SK-N-SH (cell line): ENCODE measurements at regions not wholly inside any gene's neighbourhood (a gene's known extent, or its start where the extent isn't known, plus 50 kb on each side); places are given as distances from the start of the nearest gene placed in this dataset.

Experiments
- CTCF ChIA-PET: fragments of 300-600, 350-600 bp; formaldehyde crosslinking; extraction: SDS; loops from one replicate; lab custom pipeline; 2021; lab: Yijun Ruan, JAX
- POLR2A ChIA-PET: fragments of 350-600 bp; sonication (Branson Sonifier 250); formaldehyde crosslinking; extraction: SDS; loops from one replicate; lab custom pipeline; 2020; ENCODE audit warnings: antibody characterized with exemption, inconsistent platforms; lab: Yijun Ruan, JAX
- DNase-seq: peaks from one replicate; pipeline ENCODE4 v3.0.0; 2012
- H2AFZ ChIP-seq: fragments of 200-600 bp; sonication (generic); 2 replicates; pipeline ENCODE4 v1.8.1; 2016; ENCODE audit warnings: antibody characterized with exemption, mild to moderate bottlenecking, low read depth
- H3F3A ChIP-seq: fragments of 200-600 bp; sonication (generic); replicated peaks from 2 replicates; pipeline ENCODE3; 2016; ENCODE audit warnings: antibody characterized with exemption, mild to moderate bottlenecking; ENCODE audit not compliant: insufficient read depth
- H3K27ac ChIP-seq, 2 experiments: fragments of 200-500 bp in 1 of 2; fragments of 200-600 bp in 1 of 2; sonication (Bioruptor generic) in 1 of 2; sonication (generic), shearing (Covaris generic) in 1 of 2; 2 replicates each; pipeline versions ENCODE4 v1.5.1 to v1.6.1; 2014 to 2016; ENCODE audit warnings: low read depth in 2 of 2, inconsistent platforms in 1 of 2, low read length in 1 of 2, mild to moderate bottlenecking in 1 of 2, mixed read lengths in 1 of 2
- H3K27me3 ChIP-seq: fragments of 200-600 bp; sonication (generic), shearing (Covaris generic); 2 replicates; pipeline ENCODE4 v1.6.1; 2016; ENCODE audit warnings: mixed run types; ENCODE audit not compliant: insufficient read depth
- H3K36me3 ChIP-seq, 2 experiments: fragments of 200-500 bp in 1 of 2; fragments of 200-600 bp in 1 of 2; sonication (Bioruptor generic) in 1 of 2; sonication (generic) in 1 of 2; replicated peaks in 1 of 2; 2 replicates each; pipeline versions ENCODE3 to v1.5.1; 2014 to 2016; ENCODE audit warnings: low read length in 1 of 2, mild to moderate bottlenecking in 1 of 2; ENCODE audit not compliant: insufficient read depth in 2 of 2, control insufficient read depth in 1 of 2
- H3K4me1 ChIP-seq, 2 experiments: fragments of 200-500 bp in 1 of 2; fragments of 200-600 bp in 1 of 2; sonication (Bioruptor generic) in 1 of 2; sonication (generic), shearing (Covaris generic) in 1 of 2; 2 replicates each; pipeline versions ENCODE4 v1.5.1 to v1.6.1; 2014 to 2016; ENCODE audit warnings: low read depth in 1 of 2, low read length in 1 of 2, mixed run types in 1 of 2; ENCODE audit not compliant: insufficient read depth in 2 of 2, control insufficient read depth in 1 of 2
- H3K4me2 ChIP-seq: fragments of 200-600 bp; sonication (generic), shearing (Covaris generic); 2 replicates; pipeline ENCODE4 v1.6.1; 2017; ENCODE audit warnings: mixed run types
- H3K4me3 ChIP-seq, 2 experiments: fragments of 200-500 bp in 1 of 2; fragments of 200-600 bp in 1 of 2; sonication (Bioruptor generic) in 1 of 2; sonication (generic), shearing (Covaris generic) in 1 of 2; 2 replicates each; pipeline versions ENCODE4 v1.5.1 to v1.8.1; 2014 to 2016; ENCODE audit warnings: low read depth in 2 of 2, inconsistent platforms in 1 of 2, low read length in 1 of 2, mild to moderate bottlenecking in 1 of 2, mixed read lengths in 1 of 2, moderate library complexity in 1 of 2
- H3K79me2 ChIP-seq: fragments of 200-600 bp; sonication (generic); 2 replicates; pipeline ENCODE4 v1.8.1; 2017; ENCODE audit warnings: mild to moderate bottlenecking; ENCODE audit not compliant: insufficient read depth
- H3K9ac ChIP-seq: fragments of 200-600 bp; sonication (generic); 2 replicates; pipeline ENCODE4 v1.6.1; 2017; ENCODE audit warnings: mixed run types
- H3K9me2 ChIP-seq: fragments of 200-600 bp; sonication (generic); 2 replicates; pipeline ENCODE4 v1.6.1; 2017; ENCODE audit warnings: mixed run types
- H3K9me3 ChIP-seq: fragments of 200-600 bp; sonication (generic); 2 replicates; pipeline ENCODE4 v1.6.1; 2017; ENCODE audit warnings: mixed run types, mild to moderate bottlenecking, moderate library complexity
- H4K20me1 ChIP-seq: fragments of 200-600 bp; sonication (generic); 2 replicates; pipeline ENCODE4 v1.6.1; 2017; ENCODE audit warnings: mild to moderate bottlenecking, mixed run types; ENCODE audit not compliant: insufficient read depth
- CHD2 ChIP-seq: fragments of 150-350 bp; IDR thresholded peaks from 2 replicates; pipeline ENCODE4 v1.6.1; 2018; ENCODE audit warnings: low read length; ENCODE audit not compliant: partially characterized antibody
- EZH2phosphoT487 ChIP-seq: fragments of 200-600 bp; sonication (generic); IDR thresholded peaks from 2 replicates; pipeline ENCODE4 v1.6.1; 2017; ENCODE audit warnings: low read depth, mixed run types, mild to moderate bottlenecking, antibody characterized with exemption, moderate library complexity, borderline replicate concordance
- FOXM1 ChIP-seq: IDR thresholded peaks from 2 replicates; pipeline ENCODE4 v1.4.0; 2012; ENCODE audit warnings: low read depth, mild to moderate bottlenecking
- MXI1 ChIP-seq: IDR thresholded peaks from 2 replicates; pipeline ENCODE4 v1.6.1; 2012; ENCODE audit warnings: mild to moderate bottlenecking, low read depth, low read length, improper control_type of control experiment
- PBX3 ChIP-seq: IDR thresholded peaks from 2 replicates; pipeline ENCODE4; 2012
- RAD21 ChIP-seq: IDR thresholded peaks from 2 replicates; pipeline ENCODE4 v1.6.1; 2012; ENCODE audit warnings: mild to moderate bottlenecking, low read length
- RXRA ChIP-seq: IDR thresholded peaks from 2 replicates; pipeline ENCODE4 v1.4.0; 2012; ENCODE audit warnings: low read depth, mild to moderate bottlenecking, borderline replicate concordance
- SMC3 ChIP-seq: IDR thresholded peaks from 2 replicates; pipeline ENCODE4 v1.6.1; 2012; ENCODE audit warnings: low read depth, low read length, improper control_type of control experiment
- TAF1 ChIP-seq: IDR thresholded peaks from 2 replicates; pipeline ENCODE4 v1.6.1; 2012; ENCODE audit warnings: low read depth, mild to moderate bottlenecking, low read length, moderate library complexity, borderline replicate concordance
- TCF12 ChIP-seq: IDR thresholded peaks from 2 replicates; pipeline ENCODE4 v1.4.0; 2012
- YY1 ChIP-seq: IDR thresholded peaks from 2 replicates; pipeline ENCODE4 v1.4.0; 2012; ENCODE audit warnings: low read depth, mild to moderate bottlenecking
- ZBTB33 ChIP-seq: IDR thresholded peaks from 2 replicates; pipeline ENCODE4 v1.4.0; 2012; ENCODE audit warnings: low read depth, borderline replicate concordance
- WGBS: methylation state at CpG from one replicate; pipeline ENCODE4 v1.1.6; 2017; ENCODE audit warnings: low lambda C conversion rate; 5-methylcytosine and 5-hydroxymethylcytosine counted together
- TF ChIP-seq, protein P1 (sequence below): IDR thresholded peaks from 2 replicates; pipeline ENCODE4 v1.6.1; 2012; ENCODE audit warnings: mild to moderate bottlenecking, low read depth, low read length, moderate library complexity
- TF ChIP-seq, protein P2 (sequence below): fragments of 200-600 bp; sonication (generic); IDR thresholded peaks from 2 replicates; pipeline ENCODE4 v1.6.1; 2017; ENCODE audit warnings: antibody characterized with exemption, mild to moderate bottlenecking, moderate library complexity
- TF ChIP-seq, protein P3 (sequence below): IDR thresholded peaks from 2 replicates; pipeline ENCODE4 v1.4.0; 2012; ENCODE audit warnings: low read depth, borderline replicate concordance
- TF ChIP-seq, protein P4 (sequence below): fragments of 150-350 bp; IDR thresholded peaks from 2 replicates; pipeline ENCODE4 v1.6.1; 2016; ENCODE audit warnings: mild to moderate bottlenecking, low read depth, low read length

DNA sequence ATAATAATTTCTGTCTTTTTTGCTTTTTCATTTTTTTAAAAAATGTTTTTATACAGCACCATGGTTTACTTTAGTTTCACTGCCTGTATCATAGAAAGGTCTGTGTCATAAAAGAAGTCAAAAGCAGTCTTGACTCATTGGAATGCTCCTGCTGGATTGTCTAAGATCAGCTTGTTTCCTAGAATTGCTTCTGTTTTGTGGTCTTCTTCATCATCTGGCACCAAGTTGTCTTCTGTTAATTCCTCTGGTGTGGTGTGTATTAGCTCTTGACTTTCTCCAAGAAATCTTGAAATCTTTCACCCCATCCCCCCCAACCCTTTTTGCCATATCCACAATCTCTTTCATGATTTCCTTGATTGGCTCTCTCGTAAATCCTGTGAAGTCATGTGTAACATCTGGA lies 250.3 kb upstream of the CXCL12 start (continued):
- TF ChIP-seq SMC3 (no peak), TAF1 (no peak), MXI1 (no peak), TCF12 (no peak), YY1 (no peak), EZH2phosphoT487 (no peak), RAD21 (no peak)

DNA sequence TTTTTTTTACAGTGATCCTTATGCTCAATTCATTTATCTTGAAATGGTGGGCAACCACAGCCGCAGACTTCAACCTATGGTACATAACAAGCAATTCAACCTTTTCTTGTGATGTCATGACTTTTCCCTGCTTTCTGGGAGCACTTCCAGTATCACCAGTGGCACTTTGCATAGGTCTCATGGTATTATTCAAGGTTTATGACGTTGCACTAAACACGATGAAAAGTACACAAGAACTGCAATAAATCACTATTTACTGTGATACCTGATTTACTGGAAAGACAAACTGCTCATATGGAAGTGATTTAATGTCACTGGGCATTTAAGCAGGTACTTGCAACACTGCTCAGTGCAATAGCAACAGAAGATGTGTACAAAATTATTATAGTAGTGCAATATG lies 251.7 kb upstream of the CXCL12 start:
- H3K79me2 ChIP-seq, result no peaks in the 10 kb centered on the region
- no peak overlapping the region for H3K4me2 ChIP-seq
- H3K4me3 ChIP-seq, result no peak overlapping the region
- no peaks in the 10 kb centered on the region for H3K9me2 ChIP-seq
- DNase-seq, result no peak
- 3% methylated on average over 3 of the region's 3 CpGs for WGBS
- no peak for TF ChIP-seq ZBTB33
- TF ChIP-seq, protein P1, sequence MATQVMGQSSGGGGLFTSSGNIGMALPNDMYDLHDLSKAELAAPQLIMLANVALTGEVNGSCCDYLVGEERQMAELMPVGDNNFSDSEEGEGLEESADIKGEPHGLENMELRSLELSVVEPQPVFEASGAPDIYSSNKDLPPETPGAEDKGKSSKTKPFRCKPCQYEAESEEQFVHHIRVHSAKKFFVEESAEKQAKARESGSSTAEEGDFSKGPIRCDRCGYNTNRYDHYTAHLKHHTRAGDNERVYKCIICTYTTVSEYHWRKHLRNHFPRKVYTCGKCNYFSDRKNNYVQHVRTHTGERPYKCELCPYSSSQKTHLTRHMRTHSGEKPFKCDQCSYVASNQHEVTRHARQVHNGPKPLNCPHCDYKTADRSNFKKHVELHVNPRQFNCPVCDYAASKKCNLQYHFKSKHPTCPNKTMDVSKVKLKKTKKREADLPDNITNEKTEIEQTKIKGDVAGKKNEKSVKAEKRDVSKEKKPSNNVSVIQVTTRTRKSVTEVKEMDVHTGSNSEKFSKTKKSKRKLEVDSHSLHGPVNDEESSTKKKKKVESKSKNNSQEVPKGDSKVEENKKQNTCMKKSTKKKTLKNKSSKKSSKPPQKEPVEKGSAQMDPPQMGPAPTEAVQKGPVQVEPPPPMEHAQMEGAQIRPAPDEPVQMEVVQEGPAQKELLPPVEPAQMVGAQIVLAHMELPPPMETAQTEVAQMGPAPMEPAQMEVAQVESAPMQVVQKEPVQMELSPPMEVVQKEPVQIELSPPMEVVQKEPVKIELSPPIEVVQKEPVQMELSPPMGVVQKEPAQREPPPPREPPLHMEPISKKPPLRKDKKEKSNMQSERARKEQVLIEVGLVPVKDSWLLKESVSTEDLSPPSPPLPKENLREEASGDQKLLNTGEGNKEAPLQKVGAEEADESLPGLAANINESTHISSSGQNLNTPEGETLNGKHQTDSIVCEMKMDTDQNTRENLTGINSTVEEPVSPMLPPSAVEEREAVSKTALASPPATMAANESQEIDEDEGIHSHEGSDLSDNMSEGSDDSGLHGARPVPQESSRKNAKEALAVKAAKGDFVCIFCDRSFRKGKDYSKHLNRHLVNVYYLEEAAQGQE, result no peak
- TF ChIP-seq YY1, result no peak
- no peak for TF ChIP-seq MXI1
- TF ChIP-seq, protein P2, sequence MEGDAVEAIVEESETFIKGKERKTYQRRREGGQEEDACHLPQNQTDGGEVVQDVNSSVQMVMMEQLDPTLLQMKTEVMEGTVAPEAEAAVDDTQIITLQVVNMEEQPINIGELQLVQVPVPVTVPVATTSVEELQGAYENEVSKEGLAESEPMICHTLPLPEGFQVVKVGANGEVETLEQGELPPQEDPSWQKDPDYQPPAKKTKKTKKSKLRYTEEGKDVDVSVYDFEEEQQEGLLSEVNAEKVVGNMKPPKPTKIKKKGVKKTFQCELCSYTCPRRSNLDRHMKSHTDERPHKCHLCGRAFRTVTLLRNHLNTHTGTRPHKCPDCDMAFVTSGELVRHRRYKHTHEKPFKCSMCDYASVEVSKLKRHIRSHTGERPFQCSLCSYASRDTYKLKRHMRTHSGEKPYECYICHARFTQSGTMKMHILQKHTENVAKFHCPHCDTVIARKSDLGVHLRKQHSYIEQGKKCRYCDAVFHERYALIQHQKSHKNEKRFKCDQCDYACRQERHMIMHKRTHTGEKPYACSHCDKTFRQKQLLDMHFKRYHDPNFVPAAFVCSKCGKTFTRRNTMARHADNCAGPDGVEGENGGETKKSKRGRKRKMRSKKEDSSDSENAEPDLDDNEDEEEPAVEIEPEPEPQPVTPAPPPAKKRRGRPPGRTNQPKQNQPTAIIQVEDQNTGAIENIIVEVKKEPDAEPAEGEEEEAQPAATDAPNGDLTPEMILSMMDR, result no peak
- TF ChIP-seq EZH2phosphoT487, result no peak
- TF ChIP-seq, protein P3, sequence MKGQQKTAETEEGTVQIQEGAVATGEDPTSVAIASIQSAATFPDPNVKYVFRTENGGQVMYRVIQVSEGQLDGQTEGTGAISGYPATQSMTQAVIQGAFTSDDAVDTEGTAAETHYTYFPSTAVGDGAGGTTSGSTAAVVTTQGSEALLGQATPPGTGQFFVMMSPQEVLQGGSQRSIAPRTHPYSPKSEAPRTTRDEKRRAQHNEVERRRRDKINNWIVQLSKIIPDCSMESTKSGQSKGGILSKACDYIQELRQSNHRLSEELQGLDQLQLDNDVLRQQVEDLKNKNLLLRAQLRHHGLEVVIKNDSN, result no peak
- no peak for TF ChIP-seq RXRA
- no peak for TF ChIP-seq PBX3
- no peak for TF ChIP-seq FOXM1
- no peak for TF ChIP-seq CHD2
- TF ChIP-seq, protein P4, sequence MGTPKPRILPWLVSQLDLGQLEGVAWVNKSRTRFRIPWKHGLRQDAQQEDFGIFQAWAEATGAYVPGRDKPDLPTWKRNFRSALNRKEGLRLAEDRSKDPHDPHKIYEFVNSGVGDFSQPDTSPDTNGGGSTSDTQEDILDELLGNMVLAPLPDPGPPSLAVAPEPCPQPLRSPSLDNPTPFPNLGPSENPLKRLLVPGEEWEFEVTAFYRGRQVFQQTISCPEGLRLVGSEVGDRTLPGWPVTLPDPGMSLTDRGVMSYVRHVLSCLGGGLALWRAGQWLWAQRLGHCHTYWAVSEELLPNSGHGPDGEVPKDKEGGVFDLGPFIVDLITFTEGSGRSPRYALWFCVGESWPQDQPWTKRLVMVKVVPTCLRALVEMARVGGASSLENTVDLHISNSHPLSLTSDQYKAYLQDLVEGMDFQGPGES, result no peak
- H4K20me1 ChIP-seq, result no peaks in the 10 kb centered on the region
- H3K27me3 ChIP-seq, result no peaks in the 10 kb centered on the region; the same call in 1 of the 2 replicates
- H2AFZ ChIP-seq, result no peak overlapping the region
- CTCF ChIA-PET, result no interaction called here
- H3K4me1 ChIP-seq, result no peaks in the 10 kb centered on the region
- H3K27ac ChIP-seq, result no peak overlapping the region
- H3K9ac ChIP-seq, result no peak overlapping the region
- no peaks in the 10 kb centered on the region for H3F3A ChIP-seq
- H3K9me3 ChIP-seq, result peaks cover 16% of the 10 kb centered on the region
- POLR2A ChIA-PET, result no interaction called here
- H3K36me3 ChIP-seq, result peaks cover 0 to 3% of the 10 kb centered on the region in 2 experiments
